ENCODE measurements at regions not wholly inside any gene's neighbourhood (a gene's known extent, or its start where the extent isn't known, plus 50 kb on each side); places are given as distances from the start of the nearest gene placed in this dataset.
"Not testable (repeated sequence)": the region's sequence is repeated elsewhere in the genome, so short reads cannot be mapped to it uniquely, and the experiment has no call there.

- DNase-seq = no peak
Observed at GRCh38 chr7:106583706-106584690, 77.0 kb downstream of the CCDC71L start.

GRCh38 chr7:106583100-106583499, 77.9 kb downstream of the CCDC71L start:
- DNase-seq = no peak

- DNase-seq = no peak
Observed at GRCh38 chr7:106582365-106582764, 78.6 kb downstream of the CCDC71L start.

- not testable (repeated sequence) for DNase-seq
Observed at GRCh38 chr7:106579086-106579485, 81.9 kb downstream of the CCDC71L start.

DNA sequence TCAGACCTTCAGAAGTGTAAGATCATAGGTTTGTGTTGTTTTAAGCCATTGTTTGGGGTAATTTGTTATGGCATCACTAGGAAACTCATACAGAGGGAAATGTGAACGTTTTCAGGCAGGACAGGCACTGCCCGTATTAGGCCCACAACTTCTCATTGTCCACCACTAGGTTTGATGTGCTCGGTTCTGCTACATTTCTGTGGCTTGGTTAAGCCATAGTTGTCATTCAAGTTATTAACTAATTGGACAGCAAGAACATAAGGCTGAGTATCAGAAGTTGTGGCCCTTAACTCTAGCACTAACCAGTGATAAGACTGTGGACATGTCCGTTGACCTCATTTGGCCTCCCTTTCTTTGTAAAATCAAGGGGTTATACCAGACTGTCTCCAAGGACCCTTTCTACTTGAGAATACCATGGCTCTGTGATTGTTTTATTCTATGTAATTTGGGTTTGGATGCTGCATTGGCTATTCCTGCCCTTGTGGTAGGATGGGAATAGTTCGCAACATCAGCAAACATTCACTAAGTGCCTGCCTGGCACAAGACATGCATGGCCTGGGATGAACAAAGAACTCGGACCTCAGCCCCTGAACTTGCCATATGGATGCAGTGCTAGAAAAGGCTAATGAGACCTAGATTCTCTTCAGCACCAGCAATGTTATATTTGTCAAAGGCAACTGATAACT, 85.7 kb downstream of the CCDC71L start:
- DNase-seq = no peak

- no peak for DNase-seq
Observed at GRCh38 chr7:106573738-106574137, 87.2 kb downstream of the CCDC71L start.

DNA sequence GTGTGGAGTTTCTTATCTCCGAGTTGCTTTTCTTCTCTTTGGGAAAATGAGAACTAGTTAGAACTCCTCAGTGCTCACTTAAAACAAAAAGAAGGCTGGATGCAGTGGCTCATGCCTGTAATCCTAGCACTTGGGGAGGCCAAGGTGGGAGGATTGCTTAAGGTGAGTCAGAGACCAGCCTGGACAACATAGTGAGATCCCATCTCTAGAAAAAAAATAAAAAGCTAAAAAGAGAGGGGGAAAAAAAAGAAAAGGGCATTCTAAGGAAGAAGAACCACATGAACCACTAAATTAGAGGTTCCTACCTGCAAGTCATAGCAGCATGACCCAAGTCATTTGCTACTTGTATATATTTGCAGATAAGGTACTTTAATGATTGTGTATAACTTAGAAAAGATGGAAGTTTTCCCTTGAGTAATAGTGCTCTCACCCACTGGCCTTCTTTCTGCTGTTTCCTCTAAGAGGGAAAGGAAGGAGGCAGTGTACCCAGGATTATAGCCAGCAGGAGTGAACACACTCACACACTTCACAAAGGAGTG, 87.8 kb downstream of the CCDC71L start:
- DNase-seq = no peak

DNA sequence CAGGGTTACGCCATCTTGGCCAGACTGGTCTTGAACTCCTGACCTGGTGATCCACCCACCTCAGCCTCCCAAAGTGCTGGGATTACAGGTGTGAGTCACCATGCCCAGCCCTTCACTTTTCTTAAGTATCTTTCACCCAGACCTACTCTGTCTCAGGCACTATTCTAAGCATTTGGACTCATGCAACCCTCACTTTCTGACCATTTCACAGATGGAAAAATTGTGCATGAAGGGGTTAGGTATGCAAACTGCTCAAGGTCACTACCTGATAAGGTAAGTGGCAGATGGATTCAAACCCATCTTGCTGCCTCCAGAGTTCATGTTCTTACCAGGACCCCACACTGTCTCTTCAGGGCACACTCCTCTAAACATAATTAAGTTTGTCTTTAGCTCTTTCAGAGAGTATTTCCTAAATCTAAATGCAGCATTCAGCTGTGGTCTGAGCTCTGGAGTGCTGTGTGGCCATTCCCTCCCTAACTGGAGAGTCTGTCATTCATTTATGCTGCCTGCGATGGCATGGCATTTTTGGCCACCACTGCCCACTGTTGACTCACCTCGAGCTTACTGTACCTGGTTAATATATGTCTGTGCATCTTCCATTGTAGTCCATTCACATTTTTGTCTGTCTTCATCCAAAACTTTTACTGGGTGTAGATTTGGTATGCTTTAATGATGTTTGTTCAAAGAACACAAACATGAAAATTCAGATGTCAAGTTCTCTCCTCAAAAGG, 88.4 kb downstream of the CCDC71L start:
- DNase-seq = no peak

DNA sequence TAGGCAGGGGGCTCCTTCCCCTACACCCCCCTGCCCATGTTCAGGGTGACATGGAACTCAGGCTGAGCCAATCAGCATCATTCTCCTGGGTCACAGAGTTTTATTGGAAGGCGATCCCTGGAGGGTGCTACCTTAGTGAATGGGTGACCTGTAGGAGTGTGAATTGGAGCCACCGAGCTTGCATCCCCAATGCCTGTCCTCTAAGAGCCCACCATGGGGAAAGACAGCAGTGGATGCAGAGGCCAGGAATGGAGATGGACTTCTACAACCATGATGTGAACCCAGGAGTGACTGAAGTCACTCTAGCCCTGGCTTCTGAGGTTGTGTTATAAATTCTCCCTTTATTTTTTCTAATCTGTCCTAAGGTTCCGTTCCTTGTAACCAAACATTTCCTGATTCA, 89.4 kb downstream of the CCDC71L start:
- DNase-seq = no peak

GRCh38 chr7:106570948-106571418, 90.0 kb downstream of the CCDC71L start:
- DNase-seq = no peak

GRCh38 chr7:106570146-106570545, 90.8 kb downstream of the CCDC71L start:
- DNase-seq = no peak

DNA sequence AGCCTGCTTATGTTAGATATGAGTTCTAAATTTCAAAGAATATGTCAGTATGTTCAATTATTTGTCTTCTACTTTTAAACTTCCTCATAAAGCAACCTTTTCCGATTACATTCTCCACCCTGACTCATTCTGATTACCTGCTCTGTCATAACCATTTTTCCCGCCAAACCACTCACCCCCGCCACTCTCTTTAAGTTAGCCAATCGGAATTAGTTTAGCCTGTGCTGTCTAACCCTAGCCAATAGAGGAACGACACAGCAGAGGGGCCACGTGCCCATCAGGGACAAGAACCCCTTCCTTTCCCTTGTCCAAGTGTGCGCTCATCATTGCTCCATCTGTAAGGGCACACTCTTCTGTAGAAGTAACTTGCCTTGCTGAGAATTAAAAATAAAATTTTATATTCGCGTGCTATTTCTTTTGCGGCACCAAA, 91.4 kb downstream of the CCDC71L start:
- no peak for DNase-seq

DNA sequence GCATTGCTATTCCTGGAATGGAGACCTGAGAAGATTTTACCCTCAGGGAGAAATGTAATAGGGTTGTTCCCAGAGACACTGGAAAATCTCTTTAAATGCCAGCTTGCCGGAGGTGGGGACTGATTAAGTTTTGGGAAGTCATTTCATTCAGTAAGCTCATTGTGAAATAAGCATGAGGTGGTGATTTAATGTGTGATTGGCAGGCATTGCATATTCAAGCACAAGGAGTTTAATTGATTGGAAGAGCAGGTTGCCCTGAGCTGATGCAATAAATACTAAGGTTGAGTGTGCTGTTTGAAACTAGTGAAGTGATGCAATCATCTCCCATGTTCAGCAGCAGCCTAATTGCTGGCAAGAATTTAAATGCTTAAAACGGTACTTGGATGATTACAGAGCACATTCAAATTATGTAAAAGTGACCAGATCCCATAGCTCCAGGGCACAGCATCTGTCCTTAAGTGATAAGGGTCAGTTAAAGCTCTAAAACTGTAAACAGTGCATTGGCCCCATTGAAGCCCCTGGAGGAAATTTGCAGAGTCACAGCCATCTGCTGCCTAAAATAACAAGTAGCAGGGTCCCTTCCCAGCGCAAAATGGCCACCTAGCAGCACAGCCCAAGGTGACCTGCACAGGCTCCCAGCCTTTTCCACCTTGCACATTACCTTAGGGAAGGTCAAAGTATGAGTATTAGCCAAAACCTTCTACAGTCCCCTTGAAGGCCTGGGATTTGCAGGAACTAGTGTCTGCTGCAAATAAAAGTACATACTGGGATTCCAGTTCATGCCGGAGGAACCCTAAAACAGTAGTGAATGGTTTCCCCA, 92.1 kb downstream of the CCDC71L start:
- no peak for DNase-seq

DNA sequence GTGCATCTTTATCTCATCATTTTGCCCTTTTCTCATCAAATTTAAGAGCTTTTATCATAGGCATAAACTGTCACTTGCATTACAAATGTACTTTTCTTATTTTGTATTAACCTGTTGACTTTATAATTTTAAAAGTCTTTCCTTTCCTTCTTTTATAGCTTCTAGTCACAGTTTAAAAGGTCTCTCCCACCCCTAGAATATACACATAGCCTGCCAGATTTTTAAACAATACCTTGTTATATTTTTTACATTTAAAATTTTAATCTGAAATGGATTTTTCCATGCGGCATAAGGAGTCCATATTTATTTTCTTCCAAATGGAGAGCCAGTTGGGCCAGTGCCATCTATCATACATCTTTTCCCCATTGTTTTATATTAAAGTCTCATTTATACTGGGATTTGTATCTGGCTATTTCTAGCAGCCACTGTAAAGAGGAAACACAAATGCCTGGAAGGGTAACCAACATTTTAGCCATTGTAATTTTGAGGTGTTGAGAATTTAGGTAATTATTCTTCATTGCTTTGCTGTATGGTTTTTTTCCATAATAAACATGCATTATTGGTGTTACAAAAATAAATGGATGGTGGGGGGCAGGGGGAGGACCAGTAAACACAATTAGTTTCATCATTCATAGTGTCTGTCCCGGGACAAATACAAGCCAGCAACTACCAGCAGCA, 92.8 kb downstream of the CCDC71L start:
- DNase-seq = no peak

- DNase-seq = not testable (repeated sequence)
Observed at GRCh38 chr7:106567204-106568001, 93.6 kb downstream of the CCDC71L start.

- no peak for DNase-seq
Observed at GRCh38 chr7:106566672-106567071, 94.3 kb downstream of the CCDC71L start.

GRCh38 chr7:106566196-106566595, 94.8 kb downstream of the CCDC71L start:
- no peak for DNase-seq

GRCh38 chr7:106565428-106565827, 95.5 kb downstream of the CCDC71L start:
- DNase-seq = no peak

DNA sequence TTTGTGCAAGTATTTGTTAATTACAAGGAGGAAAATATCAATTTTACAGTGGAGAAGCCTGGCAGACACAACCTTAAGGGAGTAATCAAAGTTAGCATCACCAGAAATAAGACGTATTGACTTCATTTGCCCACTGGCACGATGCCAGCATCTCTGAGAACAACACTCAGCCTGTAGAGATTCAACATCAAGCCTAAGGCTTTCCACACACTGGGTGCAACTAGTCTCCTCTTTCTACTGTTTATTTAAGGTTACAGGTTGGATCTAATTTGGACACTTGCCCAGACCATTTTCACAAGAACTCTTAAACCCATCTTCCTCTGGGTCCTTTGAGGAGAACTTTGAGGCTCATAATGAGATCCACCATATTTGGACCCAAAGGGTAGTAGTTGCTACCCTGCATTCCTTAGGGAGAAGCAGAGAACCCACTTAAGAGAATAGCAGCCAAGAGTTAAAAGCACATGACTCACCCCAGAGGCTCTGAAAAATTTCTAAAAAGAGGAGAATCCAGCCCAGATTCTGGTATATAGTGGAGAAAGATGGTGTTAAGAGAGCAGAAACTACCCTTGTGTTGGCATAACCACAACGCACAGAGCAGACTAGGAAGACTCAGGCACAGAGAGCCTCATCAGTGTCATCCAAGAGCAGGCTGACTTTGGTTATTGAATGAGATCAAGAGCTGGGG, 97.3 kb downstream of the CCDC71L start:
- DNase-seq = no peak

All from activated T-cell treated with anti-CD3 and anti-CD28 coated beads, Interleukin-2, amount 50 U/mL, for 48 hours (primary cell).